ENCODE measurements at regions not wholly inside any gene's neighbourhood (a gene's known extent, or its start where the extent isn't known, plus 50 kb on each side); places are given as distances from the start of the nearest gene placed in this dataset.
A peak's percentile ranks its signal among the peaks of the same experiment; 100 is the strongest.

- POLR2A ChIA-PET: interaction anchor here (0.7 to 6.0 kb wide), 11 partner anchors 9 to 183 kb away, joined by 3 to 73 read pairs (median 4); no protein-coding TSS in a partner anchor
These were observed 207.6 kb downstream of the DAD1 start for GRCh38 chr14:22381408-22381760.

More at GRCh38 chr14:22381408-22381760, 207.6 kb downstream of the DAD1 start:
- peak overlapping the region; percentile 45 for H2AFZ ChIP-seq (ENCODE audit: control insufficient read depth, low read depth, low read length)
- no peaks in the 10 kb centered on the region for H3K9me3 ChIP-seq (replicated peaks; ENCODE audit: control insufficient read depth, insufficient read depth, low read length)
- TF ChIP-seq POLR2AphosphoS5 (IDR thresholded peaks at IDR 0.05; ENCODE audit: low read length) (peak; percentile 33; the same call in 1 of the 2 replicates), HSF1 (IDR thresholded peaks at IDR 0.05; ENCODE audit: low read depth, low read length) (no peak)
- H3K4me2 ChIP-seq (ENCODE audit: control insufficient read depth, insufficient read depth): no peak overlapping the region
- FAIRE-seq (no peak), DNase-seq (ENCODE audit: low read depth, low spot score) (no peak), ATAC-seq (no peak)
- ChIA-PET SMC1A (ENCODE audit: uncharacterized antibody, unreplicated experiment) (interaction anchor here (0.9 to 22.6 kb wide), 19 partner anchors 9 to 189 kb away, joined by 3 to 912 read pairs (median 6); no protein-coding TSS in a partner anchor), RAD21 (ENCODE audit: unreplicated experiment) (interaction anchor here (0.8 to 7.8 kb wide), 18 partner anchors 9 to 385 kb away, joined by 3 to 272 read pairs (median 5); partner anchors contain the start of gene OXA1L), CTCF (interaction anchor here (0.7 to 7.8 kb wide), 29 partner anchors 9 to 278 kb away, joined by 3 to 142 read pairs (median 4); partner anchors contain the start of gene DAD1)
- 26% methylated on average over 3 of the region's 3 CpGs for WGBS (ENCODE audit: insufficient coverage, insufficient replicate concordance, low lambda C conversion rate, missing lambda C conversion rate)
- no TSS peak for BruUV-seq (replicated peaks)
- no peak overlapping the region for H3K4me3 ChIP-seq
- H3K9ac ChIP-seq (ENCODE audit: control insufficient read depth, insufficient read depth, low read length): no peak overlapping the region
- no peaks in the 10 kb centered on the region for H3K27me3 ChIP-seq (replicated peaks in 1 of 2; ENCODE audit: control insufficient read depth in 2 of 2, insufficient read depth in 2 of 2, low read length in 1 of 2)
- H3K27ac ChIP-seq (ENCODE audit: control insufficient read depth, insufficient read depth): no peak overlapping the region
- H3K36me3 ChIP-seq (ENCODE audit: control insufficient read depth in 2 of 2, insufficient read depth in 2 of 2, low read length in 1 of 2): no peaks in the 10 kb centered on the region
- H3K79me2 ChIP-seq (ENCODE audit: control insufficient read depth, insufficient read depth, low read length): no peaks in the 10 kb centered on the region
- peaks cover 44% of the 10 kb centered on the region for H3K4me1 ChIP-seq (ENCODE audit: control insufficient read depth, insufficient read depth, low read length)
- H4K20me1 ChIP-seq (ENCODE audit: control insufficient read depth, insufficient read depth): no peaks in the 10 kb centered on the region
- in situ Hi-C loops (cut with MboI): loop anchor here (5.0 to 10.0 kb wide), 3 partner anchors 64 to 473 kb away; no protein-coding TSS in a partner anchor
- intact Hi-C loops (cut with micrococcal nuclease; ENCODE audit: unreplicated experiment): loop anchor here (10.0 kb wide), 1 partner anchor 603 kb away; the partner anchor contains the start of gene AJUBA
